ENCODE measurements at regions not wholly inside any gene's neighbourhood (a gene's known extent, or its start where the extent isn't known, plus 50 kb on each side); places are given as distances from the start of the nearest gene placed in this dataset.

DNA sequence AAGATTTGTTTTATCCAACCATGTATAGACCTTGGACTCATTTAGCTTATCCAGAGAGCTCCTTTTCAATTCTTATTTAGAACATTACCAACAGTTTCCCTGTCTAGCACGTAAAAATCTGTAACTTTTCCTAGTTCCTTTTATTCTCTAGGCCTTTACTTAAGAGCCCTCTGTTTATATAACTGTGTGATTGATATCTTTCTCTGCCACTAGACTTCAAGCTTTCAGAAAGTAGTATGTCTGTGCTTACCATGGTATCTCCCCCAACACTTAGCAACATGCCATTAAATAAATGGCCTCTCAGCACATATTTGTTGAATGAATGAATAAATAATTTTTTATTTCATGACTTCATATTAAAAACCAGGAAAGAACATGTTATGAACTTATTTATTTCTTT, 209.4 kb downstream of the PTPRC start:
- H2AFZ ChIP-seq (ENCODE audit: low read depth, low read length, severe bottlenecking) = no peak overlapping the region
- H3K9me3 ChIP-seq (ENCODE audit: insufficient read depth, low read length) = no peaks in the 10 kb centered on the region
- no peak overlapping the region for H3K4me2 ChIP-seq (ENCODE audit: low read depth, low read length, poor library complexity, severe bottlenecking)
- TF ChIP-seq, protein P1, sequence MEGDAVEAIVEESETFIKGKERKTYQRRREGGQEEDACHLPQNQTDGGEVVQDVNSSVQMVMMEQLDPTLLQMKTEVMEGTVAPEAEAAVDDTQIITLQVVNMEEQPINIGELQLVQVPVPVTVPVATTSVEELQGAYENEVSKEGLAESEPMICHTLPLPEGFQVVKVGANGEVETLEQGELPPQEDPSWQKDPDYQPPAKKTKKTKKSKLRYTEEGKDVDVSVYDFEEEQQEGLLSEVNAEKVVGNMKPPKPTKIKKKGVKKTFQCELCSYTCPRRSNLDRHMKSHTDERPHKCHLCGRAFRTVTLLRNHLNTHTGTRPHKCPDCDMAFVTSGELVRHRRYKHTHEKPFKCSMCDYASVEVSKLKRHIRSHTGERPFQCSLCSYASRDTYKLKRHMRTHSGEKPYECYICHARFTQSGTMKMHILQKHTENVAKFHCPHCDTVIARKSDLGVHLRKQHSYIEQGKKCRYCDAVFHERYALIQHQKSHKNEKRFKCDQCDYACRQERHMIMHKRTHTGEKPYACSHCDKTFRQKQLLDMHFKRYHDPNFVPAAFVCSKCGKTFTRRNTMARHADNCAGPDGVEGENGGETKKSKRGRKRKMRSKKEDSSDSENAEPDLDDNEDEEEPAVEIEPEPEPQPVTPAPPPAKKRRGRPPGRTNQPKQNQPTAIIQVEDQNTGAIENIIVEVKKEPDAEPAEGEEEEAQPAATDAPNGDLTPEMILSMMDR (IDR thresholded peaks at IDR 0.05; ENCODE audit: insufficient read depth, low read length, poor library complexity, severe bottlenecking) = no peak
- no peak for TF ChIP-seq EZH2phosphoT487 (conservative IDR thresholded peaks at IDR 0.05; ENCODE audit: low read length)
- no peak overlapping the region for H3K4me3 ChIP-seq (ENCODE audit: insufficient read depth, low read length, poor library complexity, severe bottlenecking)
- no peaks in the 10 kb centered on the region for H3K9me2 ChIP-seq (replicated peaks; ENCODE audit: insufficient read depth, low read length)
- H3K27ac ChIP-seq (ENCODE audit: low read depth, low read length) = no peak overlapping the region
- no peaks in the 10 kb centered on the region for H4K20me1 ChIP-seq (ENCODE audit: low read depth, low read length)
- peaks cover 63% of the 10 kb centered on the region for H3K36me3 ChIP-seq (ENCODE audit: low read length)
- H3K79me2 ChIP-seq (ENCODE audit: insufficient read depth, low read length) = peaks cover 10% of the 10 kb centered on the region; the same call in 1 of the 2 replicates
- H3K9ac ChIP-seq (ENCODE audit: low read length) = no peak overlapping the region
- H3K27me3 ChIP-seq (ENCODE audit: low read length) = no peaks in the 10 kb centered on the region
- peaks cover 30% of the 10 kb centered on the region; the same call in 1 of the 2 replicates for H3F3A ChIP-seq (ENCODE audit: insufficient read depth)

DNA sequence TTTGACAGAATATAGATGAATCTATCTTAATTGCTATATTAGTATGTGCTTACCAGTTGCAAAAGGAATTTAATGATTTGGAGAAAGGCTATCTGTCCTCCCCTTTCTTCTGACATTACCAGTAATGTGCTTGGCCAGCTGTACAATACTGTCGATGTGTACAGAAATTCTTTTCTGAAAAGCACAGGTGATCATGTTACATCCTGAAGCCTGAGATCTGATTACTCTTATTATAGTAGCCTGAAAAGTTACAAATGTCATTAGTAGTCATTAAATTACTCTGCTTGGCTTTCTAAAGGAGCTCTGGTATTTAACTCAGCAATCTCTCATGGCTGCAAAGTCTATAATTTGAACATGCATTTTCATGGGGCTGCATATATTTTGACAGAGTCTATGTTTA, 209.8 kb downstream of the PTPRC start:
- Histone ChIP-seq H3K27me3 (ENCODE audit: low read length) (no peaks in the 10 kb centered on the region), H4K20me1 (ENCODE audit: low read depth, low read length) (no peaks in the 10 kb centered on the region), H2AFZ (ENCODE audit: low read depth, low read length, severe bottlenecking) (no peak overlapping the region), H3K36me3 (ENCODE audit: low read length) (peaks cover 63% of the 10 kb centered on the region), H3K4me2 (ENCODE audit: low read depth, low read length, poor library complexity, severe bottlenecking) (no peak overlapping the region), H3K79me2 (ENCODE audit: insufficient read depth, low read length) (peaks cover 10% of the 10 kb centered on the region; the same call in 1 of the 2 replicates), H3K9me2 (replicated peaks; ENCODE audit: insufficient read depth, low read length) (no peaks in the 10 kb centered on the region), H3K27ac (ENCODE audit: low read depth, low read length) (no peak overlapping the region), H3K9me3 (ENCODE audit: insufficient read depth, low read length) (no peaks in the 10 kb centered on the region), H3K9ac (ENCODE audit: low read length) (no peak overlapping the region), H3K4me3 (ENCODE audit: insufficient read depth, low read length, poor library complexity, severe bottlenecking) (no peak overlapping the region), H3F3A (ENCODE audit: insufficient read depth) (peaks cover 30% of the 10 kb centered on the region; the same call in 1 of the 2 replicates)
- TF ChIP-seq, protein P1 (IDR thresholded peaks at IDR 0.05; ENCODE audit: insufficient read depth, low read length, poor library complexity, severe bottlenecking) = no peak
- TF ChIP-seq EZH2phosphoT487 (conservative IDR thresholded peaks at IDR 0.05; ENCODE audit: low read length) = no peak

DNA sequence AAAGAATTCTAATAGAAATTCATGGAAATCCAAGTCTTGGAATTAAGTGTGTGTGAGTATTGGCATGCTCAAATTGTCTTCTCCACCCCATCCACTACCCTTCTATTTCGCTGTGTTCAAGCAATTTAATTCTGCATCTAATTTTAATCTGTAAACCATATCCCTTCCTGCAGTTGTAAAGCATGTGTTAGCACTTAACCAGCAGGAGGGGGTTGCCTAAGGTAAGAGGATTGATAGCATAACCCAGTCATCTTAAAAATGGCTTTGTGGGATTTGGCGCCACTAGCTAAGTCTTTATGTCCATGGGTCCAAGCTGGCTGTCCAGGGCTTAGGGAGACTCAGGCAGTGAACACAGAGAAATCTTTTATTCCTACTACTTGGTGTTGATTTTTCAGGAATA, 210.3 kb downstream of the PTPRC start:
- no peak overlapping the region for H3K27ac ChIP-seq (ENCODE audit: low read depth, low read length)
- no peak overlapping the region for H3K4me3 ChIP-seq (ENCODE audit: insufficient read depth, low read length, poor library complexity, severe bottlenecking)
- H3K9me2 ChIP-seq (replicated peaks; ENCODE audit: insufficient read depth, low read length) = no peaks in the 10 kb centered on the region
- H3K36me3 ChIP-seq (ENCODE audit: low read length) = peaks cover 64% of the 10 kb centered on the region
- no peak overlapping the region for H2AFZ ChIP-seq (ENCODE audit: low read depth, low read length, severe bottlenecking)
- no peaks in the 10 kb centered on the region for H4K20me1 ChIP-seq (ENCODE audit: low read depth, low read length)
- no peak overlapping the region for H3K9ac ChIP-seq (ENCODE audit: low read length)
- H3K79me2 ChIP-seq (ENCODE audit: insufficient read depth, low read length) = peaks cover 10% of the 10 kb centered on the region; the same call in 1 of the 2 replicates
- H3F3A ChIP-seq (ENCODE audit: insufficient read depth) = peaks cover 30% of the 10 kb centered on the region; the same call in 1 of the 2 replicates
- TF ChIP-seq EZH2phosphoT487 (conservative IDR thresholded peaks at IDR 0.05; ENCODE audit: low read length) = no peak
- TF ChIP-seq, protein P1 (IDR thresholded peaks at IDR 0.05; ENCODE audit: insufficient read depth, low read length, poor library complexity, severe bottlenecking) = no peak
- no peak overlapping the region for H3K4me2 ChIP-seq (ENCODE audit: low read depth, low read length, poor library complexity, severe bottlenecking)
- H3K27me3 ChIP-seq (ENCODE audit: low read length) = no peaks in the 10 kb centered on the region
- H3K9me3 ChIP-seq (ENCODE audit: insufficient read depth, low read length) = no peaks in the 10 kb centered on the region
